ENCODE measurements at regions not wholly inside any gene's neighbourhood (a gene's known extent, or its start where the extent isn't known, plus 50 kb on each side); places are given as distances from the start of the nearest gene placed in this dataset.

DNA sequence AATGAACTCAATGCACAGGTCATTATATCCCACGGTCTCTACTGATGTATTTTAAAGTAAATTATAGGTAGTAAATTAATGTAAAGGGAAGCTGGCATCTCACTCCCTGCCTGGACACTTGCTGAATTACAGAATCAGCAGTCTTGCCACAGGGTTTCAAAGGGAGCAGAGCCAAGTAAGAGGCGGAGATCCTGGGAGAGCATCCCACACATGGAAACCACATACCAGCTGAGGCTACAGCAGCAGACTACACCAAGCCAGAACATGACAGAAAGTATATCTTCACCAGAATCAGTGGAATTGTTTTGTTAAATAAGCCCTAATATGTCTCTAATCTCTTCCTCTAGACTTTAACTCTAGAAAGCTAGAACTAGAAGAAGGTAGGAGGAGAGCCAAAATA is 1689.2 kb upstream of the WWC1 start:
- Histone ChIP-seq H3K27me3 (ENCODE audit: control insufficient read depth in 4 of 4, insufficient read depth in 4 of 4, low read length in 3 of 4) (no peaks in the 10 kb centered on the region), H3K9ac (ENCODE audit: low read depth in 1 of 2, low read length in 2 of 2) (no peak overlapping the region), H3K4me1 (ENCODE audit: control insufficient read depth in 4 of 4, insufficient read depth in 4 of 4, low read length in 3 of 4) (no peaks in the 10 kb centered on the region), H3K9me3 (ENCODE audit: control insufficient read depth in 4 of 4, low read length in 3 of 4) (peaks cover 0 to 3% (median 0%) of the 10 kb centered on the region in 4 donors), H3K4me3 (ENCODE audit: low read depth in 1 of 3, low read length in 3 of 3) (no peak overlapping the region), H3K27ac (ENCODE audit: low read depth in 1 of 2, low read length in 2 of 2) (no peak overlapping the region), H3K36me3 (ENCODE audit: control insufficient read depth in 4 of 4, insufficient read depth in 3 of 4, low read depth in 1 of 4, low read length in 3 of 4) (no peaks in the 10 kb centered on the region)
- WGBS: 80% methylated on average over 2 of the region's 2 CpGs
- TF ChIP-seq JUND (IDR thresholded peaks at IDR 0.05) (no peak), FOXA1 (IDR thresholded peaks at IDR 0.05) (no peak), TAF1 (conservative IDR thresholded peaks at IDR 0.05) (no peak), NR2F2 (IDR thresholded peaks at IDR 0.05) (no peak), HNF4G (IDR thresholded peaks at IDR 0.05) (no peak), HNF4A (conservative IDR thresholded peaks at IDR 0.05) (no peak), YY1 (IDR thresholded peaks at IDR 0.05) (no peak), RAD21 (IDR thresholded peaks at IDR 0.05) (no peak), RXRA (IDR thresholded peaks at IDR 0.05) (no peak), SP1 (IDR thresholded peaks at IDR 0.05) (no peak), GABPA (IDR thresholded peaks at IDR 0.05 in 1 of 2, conservative IDR thresholded peaks at IDR 0.05 in 1 of 2) (no peak), FOXA2 (IDR thresholded peaks at IDR 0.05) (no peak), EGR1 (IDR thresholded peaks at IDR 0.05; ENCODE audit: low read depth in 2 of 2) (no peak)
- TF ChIP-seq, protein P1, sequence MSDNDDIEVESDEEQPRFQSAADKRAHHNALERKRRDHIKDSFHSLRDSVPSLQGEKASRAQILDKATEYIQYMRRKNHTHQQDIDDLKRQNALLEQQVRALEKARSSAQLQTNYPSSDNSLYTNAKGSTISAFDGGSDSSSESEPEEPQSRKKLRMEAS (IDR thresholded peaks at IDR 0.05): no peak
- TF ChIP-seq, protein P2, sequence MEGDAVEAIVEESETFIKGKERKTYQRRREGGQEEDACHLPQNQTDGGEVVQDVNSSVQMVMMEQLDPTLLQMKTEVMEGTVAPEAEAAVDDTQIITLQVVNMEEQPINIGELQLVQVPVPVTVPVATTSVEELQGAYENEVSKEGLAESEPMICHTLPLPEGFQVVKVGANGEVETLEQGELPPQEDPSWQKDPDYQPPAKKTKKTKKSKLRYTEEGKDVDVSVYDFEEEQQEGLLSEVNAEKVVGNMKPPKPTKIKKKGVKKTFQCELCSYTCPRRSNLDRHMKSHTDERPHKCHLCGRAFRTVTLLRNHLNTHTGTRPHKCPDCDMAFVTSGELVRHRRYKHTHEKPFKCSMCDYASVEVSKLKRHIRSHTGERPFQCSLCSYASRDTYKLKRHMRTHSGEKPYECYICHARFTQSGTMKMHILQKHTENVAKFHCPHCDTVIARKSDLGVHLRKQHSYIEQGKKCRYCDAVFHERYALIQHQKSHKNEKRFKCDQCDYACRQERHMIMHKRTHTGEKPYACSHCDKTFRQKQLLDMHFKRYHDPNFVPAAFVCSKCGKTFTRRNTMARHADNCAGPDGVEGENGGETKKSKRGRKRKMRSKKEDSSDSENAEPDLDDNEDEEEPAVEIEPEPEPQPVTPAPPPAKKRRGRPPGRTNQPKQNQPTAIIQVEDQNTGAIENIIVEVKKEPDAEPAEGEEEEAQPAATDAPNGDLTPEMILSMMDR (IDR thresholded peaks at IDR 0.05; ENCODE audit: low read depth, low read length, missing input control): no peak
- TF ChIP-seq, protein P3, sequence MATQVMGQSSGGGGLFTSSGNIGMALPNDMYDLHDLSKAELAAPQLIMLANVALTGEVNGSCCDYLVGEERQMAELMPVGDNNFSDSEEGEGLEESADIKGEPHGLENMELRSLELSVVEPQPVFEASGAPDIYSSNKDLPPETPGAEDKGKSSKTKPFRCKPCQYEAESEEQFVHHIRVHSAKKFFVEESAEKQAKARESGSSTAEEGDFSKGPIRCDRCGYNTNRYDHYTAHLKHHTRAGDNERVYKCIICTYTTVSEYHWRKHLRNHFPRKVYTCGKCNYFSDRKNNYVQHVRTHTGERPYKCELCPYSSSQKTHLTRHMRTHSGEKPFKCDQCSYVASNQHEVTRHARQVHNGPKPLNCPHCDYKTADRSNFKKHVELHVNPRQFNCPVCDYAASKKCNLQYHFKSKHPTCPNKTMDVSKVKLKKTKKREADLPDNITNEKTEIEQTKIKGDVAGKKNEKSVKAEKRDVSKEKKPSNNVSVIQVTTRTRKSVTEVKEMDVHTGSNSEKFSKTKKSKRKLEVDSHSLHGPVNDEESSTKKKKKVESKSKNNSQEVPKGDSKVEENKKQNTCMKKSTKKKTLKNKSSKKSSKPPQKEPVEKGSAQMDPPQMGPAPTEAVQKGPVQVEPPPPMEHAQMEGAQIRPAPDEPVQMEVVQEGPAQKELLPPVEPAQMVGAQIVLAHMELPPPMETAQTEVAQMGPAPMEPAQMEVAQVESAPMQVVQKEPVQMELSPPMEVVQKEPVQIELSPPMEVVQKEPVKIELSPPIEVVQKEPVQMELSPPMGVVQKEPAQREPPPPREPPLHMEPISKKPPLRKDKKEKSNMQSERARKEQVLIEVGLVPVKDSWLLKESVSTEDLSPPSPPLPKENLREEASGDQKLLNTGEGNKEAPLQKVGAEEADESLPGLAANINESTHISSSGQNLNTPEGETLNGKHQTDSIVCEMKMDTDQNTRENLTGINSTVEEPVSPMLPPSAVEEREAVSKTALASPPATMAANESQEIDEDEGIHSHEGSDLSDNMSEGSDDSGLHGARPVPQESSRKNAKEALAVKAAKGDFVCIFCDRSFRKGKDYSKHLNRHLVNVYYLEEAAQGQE (IDR thresholded peaks at IDR 0.05): no peak
- TF ChIP-seq, protein P4, sequence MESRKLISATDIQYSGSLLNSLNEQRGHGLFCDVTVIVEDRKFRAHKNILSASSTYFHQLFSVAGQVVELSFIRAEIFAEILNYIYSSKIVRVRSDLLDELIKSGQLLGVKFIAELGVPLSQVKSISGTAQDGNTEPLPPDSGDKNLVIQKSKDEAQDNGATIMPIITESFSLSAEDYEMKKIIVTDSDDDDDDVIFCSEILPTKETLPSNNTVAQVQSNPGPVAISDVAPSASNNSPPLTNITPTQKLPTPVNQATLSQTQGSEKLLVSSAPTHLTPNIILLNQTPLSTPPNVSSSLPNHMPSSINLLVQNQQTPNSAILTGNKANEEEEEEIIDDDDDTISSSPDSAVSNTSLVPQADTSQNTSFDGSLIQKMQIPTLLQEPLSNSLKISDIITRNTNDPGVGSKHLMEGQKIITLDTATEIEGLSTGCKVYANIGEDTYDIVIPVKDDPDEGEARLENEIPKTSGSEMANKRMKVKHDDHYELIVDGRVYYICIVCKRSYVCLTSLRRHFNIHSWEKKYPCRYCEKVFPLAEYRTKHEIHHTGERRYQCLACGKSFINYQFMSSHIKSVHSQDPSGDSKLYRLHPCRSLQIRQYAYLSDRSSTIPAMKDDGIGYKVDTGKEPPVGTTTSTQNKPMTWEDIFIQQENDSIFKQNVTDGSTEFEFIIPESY (IDR thresholded peaks at IDR 0.05): no peak
- DNase-seq (ENCODE audit: low spot score): no peak

DNA sequence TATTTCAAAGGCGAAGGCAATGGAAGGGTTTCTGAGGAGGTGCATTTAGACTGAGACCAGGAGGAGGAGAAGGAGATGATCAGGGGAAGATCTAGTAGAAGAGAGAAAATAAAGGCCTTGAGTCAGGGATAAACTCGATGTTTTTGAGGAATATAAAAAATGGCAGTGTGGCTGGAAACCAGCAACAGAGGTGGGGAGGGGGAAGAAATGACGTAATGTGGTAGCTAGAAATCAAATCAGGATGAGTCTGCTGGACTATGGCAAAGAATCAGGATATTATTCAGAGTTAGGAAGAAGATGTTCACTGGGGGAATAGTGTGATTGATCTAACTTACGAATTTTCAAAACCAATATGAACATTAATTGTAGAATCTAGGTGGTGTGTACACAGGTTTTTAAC is 1673.9 kb upstream of the WWC1 start:
- Histone ChIP-seq H3K4me1 (ENCODE audit: control insufficient read depth in 4 of 4, insufficient read depth in 4 of 4, low read length in 3 of 4) (no peaks in the 10 kb centered on the region), H3K27me3 (ENCODE audit: control insufficient read depth in 4 of 4, insufficient read depth in 4 of 4, low read length in 3 of 4) (no peaks in the 10 kb centered on the region), H3K36me3 (ENCODE audit: control insufficient read depth in 4 of 4, insufficient read depth in 3 of 4, low read depth in 1 of 4, low read length in 3 of 4) (no peaks in the 10 kb centered on the region), H3K4me3 (ENCODE audit: low read depth in 1 of 3, low read length in 3 of 3) (no peak overlapping the region), H3K9me3 (ENCODE audit: control insufficient read depth in 4 of 4, low read length in 3 of 4) (no peaks in the 10 kb centered on the region), H3K27ac (ENCODE audit: low read depth in 1 of 2, low read length in 2 of 2) (no peak overlapping the region), H3K9ac (ENCODE audit: low read depth in 1 of 2, low read length in 2 of 2) (no peak overlapping the region)
- TF ChIP-seq NR2F2 (IDR thresholded peaks at IDR 0.05) (no peak), EGR1 (IDR thresholded peaks at IDR 0.05; ENCODE audit: low read depth in 2 of 2) (no peak)
- TF ChIP-seq, protein P3 (IDR thresholded peaks at IDR 0.05): no peak
- DNase-seq (ENCODE audit: low spot score): no peak
- WGBS: 85% methylated on average over 4 of the region's 4 CpGs

All from liver (tissue), 8 donors.